HG02870 (cell line): ENCODE measurements at regions not wholly inside any gene's neighbourhood (a gene's known extent, or its start where the extent isn't known, plus 50 kb on each side); places are given as distances from the start of the nearest gene placed in this dataset.

Source experiments
- ATAC-seq: cut with Tn5 transposase; IDR thresholded peaks from one replicate; pipeline ENCODE4 v1.9.1; 2021; ENCODE audit warnings: mild to moderate bottlenecking, moderate library complexity; ENCODE audit not compliant: unreplicated experiment

DNA sequence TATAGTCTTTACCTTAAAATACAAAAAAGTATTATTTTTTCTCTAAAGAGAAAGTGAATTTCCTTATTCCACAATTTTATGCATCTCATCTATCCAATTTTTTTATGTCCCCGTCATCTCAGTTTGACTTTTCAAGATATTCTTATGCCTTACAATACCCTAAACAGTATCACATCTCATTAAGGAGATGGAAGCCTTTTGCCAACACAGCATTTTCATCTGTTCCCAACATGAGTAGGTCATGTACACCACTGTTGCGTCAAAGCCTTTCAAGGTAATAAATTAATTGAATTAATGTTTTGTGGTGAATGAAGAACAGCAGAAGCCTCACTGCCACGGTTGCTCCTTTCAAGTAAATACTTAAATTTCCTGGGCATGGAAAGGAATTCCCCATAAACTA lies 299.4 kb downstream of the EPHA4 start:
- no peak for ATAC-seq

DNA sequence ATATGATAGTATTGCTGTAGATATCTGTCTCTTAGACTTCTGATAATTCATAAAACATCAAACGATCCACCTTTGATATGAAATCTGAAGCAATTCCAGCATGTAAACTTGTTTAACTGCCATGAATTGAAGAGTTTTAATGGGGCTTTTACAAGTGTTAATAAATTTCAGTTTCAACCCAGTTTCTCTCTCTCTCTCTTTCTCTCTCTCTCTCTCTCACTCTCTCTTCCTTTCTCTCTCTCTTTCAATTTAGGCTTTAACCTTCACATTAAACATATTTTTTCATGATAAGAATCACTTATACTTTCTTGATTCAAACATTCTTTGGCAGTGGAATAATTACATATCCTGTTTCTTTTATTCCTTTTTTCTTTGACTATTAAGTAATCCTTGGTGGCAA lies 296.1 kb downstream of the EPHA4 start:
- no peak for ATAC-seq

DNA sequence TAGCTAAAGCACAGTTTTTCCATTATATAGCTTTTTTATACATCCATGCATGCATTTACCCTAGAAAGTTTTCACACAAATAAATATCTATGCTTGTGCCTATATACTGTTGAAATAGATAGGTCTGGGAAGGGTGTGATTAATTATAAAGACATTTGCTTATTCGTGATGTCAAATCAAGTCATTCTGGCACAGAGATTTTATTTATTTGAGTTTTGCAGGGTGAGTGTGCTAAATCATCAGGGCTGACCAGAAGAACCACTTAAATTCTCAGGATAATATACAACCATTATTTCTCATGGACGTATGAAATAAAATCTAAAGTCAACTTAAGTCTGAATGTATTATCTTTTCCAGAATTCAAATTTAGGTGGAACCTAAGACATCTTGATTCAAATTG lies 295.5 kb downstream of the EPHA4 start:
- ATAC-seq = no peak

DNA sequence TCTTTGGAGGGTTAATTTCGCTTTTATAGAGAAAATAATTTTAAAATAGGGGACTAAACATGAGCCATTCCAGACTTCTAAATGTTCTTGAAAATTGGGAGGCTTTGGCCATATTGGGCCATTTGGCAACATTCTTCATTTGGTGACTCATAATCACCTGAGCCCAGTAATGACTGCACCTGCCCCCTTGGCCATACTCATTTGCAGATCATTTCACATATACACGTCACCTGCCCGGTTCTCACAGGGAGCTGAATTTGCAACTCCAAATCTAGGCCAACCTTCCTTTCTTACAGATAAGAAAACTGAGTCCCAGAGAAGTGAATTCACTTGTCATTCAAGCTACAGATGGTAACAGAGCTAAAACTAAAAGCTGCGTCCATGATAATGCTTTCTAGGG lies 289.7 kb downstream of the EPHA4 start:
- no peak for ATAC-seq

- no peak for ATAC-seq
These were observed 288.1 kb downstream of the EPHA4 start for GRCh38 chr2:221283896-221284545.

DNA sequence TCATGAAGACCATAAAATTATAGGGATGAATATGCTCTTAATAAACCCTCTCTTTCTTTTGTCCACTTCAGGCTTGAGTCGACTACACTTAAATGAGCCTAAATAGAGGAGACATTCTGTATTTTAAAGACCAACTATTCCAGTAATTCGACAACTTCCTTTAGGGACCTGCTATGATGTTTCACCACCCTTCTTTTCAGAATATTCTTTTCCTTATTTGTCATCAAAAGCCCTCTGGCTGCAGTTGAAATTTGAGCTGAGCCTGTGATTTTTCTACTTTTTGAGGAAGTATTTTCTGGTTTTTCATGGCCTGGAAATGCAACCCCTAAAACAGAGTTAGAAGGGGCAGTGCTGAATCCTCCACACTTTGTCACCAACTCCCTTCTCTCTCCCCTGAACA lies 287.0 kb downstream of the EPHA4 start:
- ATAC-seq = no peak

GRCh38 chr2:221286406-221286805 lies 285.7 kb downstream of the EPHA4 start:
- ATAC-seq = no peak

- no peak for ATAC-seq
These were observed 282.7 kb downstream of the EPHA4 start for GRCh38 chr2:221289389-221289788.

DNA sequence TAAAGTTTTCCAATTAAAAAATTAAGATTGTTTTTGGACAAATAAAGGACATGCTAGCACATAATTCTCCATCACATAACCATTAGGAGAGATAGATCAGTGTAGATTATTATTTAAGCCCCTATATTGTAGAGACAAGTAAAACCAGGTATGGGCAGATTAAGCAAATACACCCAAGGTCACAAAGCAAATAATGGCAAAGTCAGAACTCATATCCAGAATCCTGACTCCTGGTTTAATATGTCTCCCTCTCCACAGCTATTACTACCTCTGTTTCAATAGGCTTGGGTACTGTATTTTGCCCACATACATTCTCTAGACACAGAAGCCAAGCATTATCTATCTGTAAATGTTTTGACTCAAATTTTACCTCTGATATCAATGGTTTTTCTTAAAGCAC lies 282.3 kb downstream of the EPHA4 start:
- no peak for ATAC-seq

- no peak for ATAC-seq
These were observed 278.0 kb downstream of the EPHA4 start for GRCh38 chr2:221293949-221294742.

GRCh38 chr2:221304916-221305315 lies 267.2 kb downstream of the EPHA4 start:
- no peak for ATAC-seq

DNA sequence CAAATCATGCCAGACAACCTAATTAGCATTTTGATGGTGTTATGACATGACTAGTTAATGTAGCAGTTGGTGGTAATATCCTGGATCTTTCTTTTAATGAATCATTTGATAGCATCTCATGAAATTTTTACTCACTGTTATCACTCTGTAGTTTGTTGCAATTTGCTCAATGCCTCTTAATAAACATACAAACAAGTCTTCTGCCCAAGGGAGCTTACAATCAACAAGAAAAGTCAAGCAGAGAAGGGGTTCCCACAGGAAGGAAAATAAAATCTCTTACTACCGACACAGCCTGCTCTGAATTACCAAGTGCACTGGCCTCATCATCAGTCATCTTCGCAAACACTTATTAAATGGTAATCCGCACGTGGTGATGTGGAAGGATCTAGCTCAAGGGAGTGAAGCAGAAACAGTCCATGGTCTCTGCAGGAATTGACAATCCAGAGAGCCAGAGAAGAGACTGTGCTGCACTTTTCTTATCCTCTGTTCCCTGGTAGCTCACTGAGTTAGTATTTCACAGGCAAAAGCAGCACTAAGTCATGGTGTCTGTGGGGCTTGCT lies 263.5 kb downstream of the EPHA4 start:
- no peak for ATAC-seq

GRCh38 chr2:221309892-221310583 lies 262.1 kb downstream of the EPHA4 start:
- ATAC-seq = no peak

DNA sequence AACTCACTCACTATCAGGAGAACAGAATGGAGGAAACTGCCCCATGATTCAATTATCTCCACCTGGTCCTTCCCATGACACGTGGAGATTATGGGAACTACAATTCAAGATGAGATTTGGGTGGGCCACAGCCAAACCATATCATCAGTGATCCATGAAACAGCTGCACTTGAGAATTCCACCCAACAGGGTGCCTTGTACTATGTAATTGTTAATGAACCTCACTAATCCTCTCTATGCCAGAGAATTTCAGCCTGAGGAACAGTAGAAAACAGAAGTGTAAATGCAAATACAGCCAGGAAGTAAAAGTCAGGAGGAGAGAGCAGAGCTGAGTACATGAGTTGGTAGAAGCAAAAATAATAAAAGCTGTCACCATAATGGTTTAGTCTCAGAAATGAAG lies 261.4 kb downstream of the EPHA4 start:
- no peak for ATAC-seq

GRCh38 chr2:221312634-221313033 lies 259.5 kb downstream of the EPHA4 start:
- no peak for ATAC-seq

GRCh38 chr2:221314786-221315185 lies 257.3 kb downstream of the EPHA4 start:
- ATAC-seq = no peak

DNA sequence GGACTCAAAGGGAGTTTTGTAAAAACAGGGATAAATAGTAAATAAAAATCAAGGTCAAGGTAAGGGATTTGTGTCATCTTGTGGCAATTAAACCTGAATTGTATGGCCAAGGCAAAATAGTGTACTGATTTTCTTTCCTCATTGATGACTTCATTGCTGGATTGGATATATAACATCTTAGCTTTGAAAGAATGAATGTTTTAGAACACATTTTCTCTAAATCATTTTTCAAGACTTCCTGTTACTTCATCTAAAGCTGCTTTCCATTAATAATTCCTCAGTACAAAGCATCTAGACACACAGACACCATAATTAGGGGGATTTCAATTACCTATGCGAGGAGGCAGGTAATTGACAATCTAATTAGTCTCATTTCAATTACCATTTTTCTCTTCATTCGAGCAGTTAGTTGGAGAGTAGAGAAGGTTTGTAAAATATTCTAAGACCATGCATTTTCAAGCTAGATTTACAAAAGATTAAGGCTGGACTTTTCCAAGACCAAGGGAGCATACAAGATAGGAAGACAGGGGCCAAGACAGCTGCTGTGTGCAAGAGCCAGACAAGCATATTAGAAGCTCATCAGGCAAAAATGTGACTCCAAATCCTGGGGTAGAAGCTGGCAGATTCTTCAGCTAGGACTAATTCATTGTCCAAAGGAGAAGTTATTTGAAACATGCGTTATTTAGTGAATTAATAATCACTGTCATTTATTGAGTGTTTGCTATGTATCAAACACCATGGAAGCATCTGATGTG lies 253.6 kb downstream of the EPHA4 start:
- ATAC-seq = no peak

DNA sequence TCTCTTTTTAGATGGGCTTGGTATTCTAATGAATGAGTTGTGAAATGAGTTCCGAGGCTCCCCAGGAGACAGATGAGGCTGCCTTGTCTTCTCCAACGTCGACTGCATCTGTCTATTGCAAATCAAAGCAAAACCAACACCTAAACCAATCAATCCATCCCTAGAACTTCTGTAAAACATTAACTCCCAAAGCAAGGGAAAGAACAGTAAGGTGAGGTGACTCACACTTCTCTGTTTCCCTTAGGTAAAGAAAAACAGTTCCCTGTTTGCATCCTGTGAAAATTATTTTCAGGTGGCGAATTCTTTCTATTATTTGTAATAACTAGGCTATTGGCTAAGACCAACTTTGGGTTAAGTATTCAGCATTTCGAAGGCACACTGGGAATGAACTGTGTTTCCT lies 249.4 kb downstream of the EPHA4 start:
- no peak for ATAC-seq

DNA sequence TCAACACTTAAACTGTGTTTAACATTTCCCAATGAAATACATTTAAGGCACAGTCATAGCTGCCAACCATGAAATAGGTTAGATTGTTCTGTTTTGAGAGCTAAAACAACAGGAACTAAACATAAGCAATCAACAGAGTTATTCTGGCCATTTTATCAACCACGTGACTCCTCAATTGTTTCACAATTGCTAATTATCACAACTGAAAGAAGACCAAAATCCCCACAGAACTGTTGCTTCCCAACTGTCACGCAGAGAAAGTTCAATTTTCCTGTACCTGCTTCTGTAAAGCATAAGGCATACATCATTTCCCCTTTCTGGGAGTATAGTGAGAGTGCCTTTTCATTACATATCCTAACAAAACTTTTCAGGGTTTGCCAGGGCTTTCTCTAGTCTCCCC lies 248.6 kb downstream of the EPHA4 start:
- ATAC-seq = peak; percentile 62

- ATAC-seq = no peak
These were observed 241.7 kb downstream of the EPHA4 start for GRCh38 chr2:221330436-221330835.
